CD4-positive, alpha-beta T cell (primary cell): ENCODE measurements at regions not wholly inside any gene's neighbourhood (a gene's known extent, or its start where the extent isn't known, plus 50 kb on each side); places are given as distances from the start of the nearest gene placed in this dataset.

Source experiments
- ATAC-seq: fragments of 200-7000 bp; cut with Tn5 transposase; one replicate; pipeline ENCODE4 v1.10.0; 2022; ENCODE audit warnings: mild to moderate bottlenecking; ENCODE audit not compliant: poor library complexity
- CTCF ChIA-PET: fragments of 350-600 bp; sonication (Branson Sonifier 250); formaldehyde crosslinking; loops from one replicate; lab custom pipeline; 2021; ENCODE audit warnings: antibody characterized with exemption, inconsistent platforms; lab: Charles Lee
- POLR2A ChIA-PET: fragments of 350-600 bp; sonication (Branson Sonifier 250); formaldehyde crosslinking; loops from one replicate; lab custom pipeline; 2021; ENCODE audit warnings: antibody characterized with exemption, inconsistent platforms; lab: Charles Lee
- DNase-seq, 14 experiments: peaks; one replicate each; pipeline ENCODE4 v3.0.0-alpha.2; 2013 to 2020; ENCODE audit warnings: mixed read lengths in 2 of 14
- H3K27ac ChIP-seq, 2 donors: one replicate each; pipeline versions ENCODE4 v1.5.1 to v1.7.0; 2013; ENCODE audit warnings: low read length in 2 of 2, low read depth in 1 of 2, mild to moderate bottlenecking in 1 of 2
- H3K27me3 ChIP-seq, 2 experiments: 1 replicate in 1 of 2; 2 replicates in 1 of 2; pipeline versions ENCODE4 v1.6.1 to v1.7.0; 2013; ENCODE audit warnings: low read length in 2 of 2, control low read depth in 1 of 2, mild to moderate bottlenecking in 1 of 2, moderate library complexity in 1 of 2; ENCODE audit not compliant: insufficient read depth in 2 of 2, control insufficient read depth in 1 of 2
- H3K36me3 ChIP-seq: one replicate; pipeline ENCODE4 v1.6.1; 2013; ENCODE audit warnings: low read length, control low read depth; ENCODE audit not compliant: insufficient read depth
- H3K4me1 ChIP-seq: one replicate; pipeline ENCODE4 v1.6.1; 2013; ENCODE audit warnings: low read length, control low read depth; ENCODE audit not compliant: insufficient read depth
- H3K4me3 ChIP-seq: one replicate; pipeline ENCODE4 v1.5.1; 2013; ENCODE audit warnings: mild to moderate bottlenecking, low read length, moderate library complexity
- H3K9me3 ChIP-seq, 2 experiments: 1 replicate in 1 of 2; 2 replicates in 1 of 2; pipeline versions ENCODE4 v1.6.1 to v1.7.0; 2013; ENCODE audit warnings: low read length in 2 of 2, mild to moderate bottlenecking in 2 of 2, control low read depth in 1 of 2, moderate library complexity in 1 of 2; ENCODE audit not compliant: control insufficient read depth in 1 of 2, insufficient read depth in 1 of 2
- H3K27ac Mint-ChIP-seq: one replicate; pipeline ENCODE4 v1.8.0; 2020; ENCODE audit warnings: mixed read lengths
- H3K27me3 Mint-ChIP-seq: one replicate; pipeline ENCODE4 v1.8.0; 2021; ENCODE audit warnings: mixed read lengths
- H3K36me3 Mint-ChIP-seq: one replicate; pipeline ENCODE4 v1.8.0; 2021; ENCODE audit warnings: low read depth, mixed read lengths
- H3K4me1 Mint-ChIP-seq: one replicate; pipeline ENCODE4 v1.8.0; 2021; ENCODE audit warnings: low read depth, mixed read lengths
- H3K4me3 Mint-ChIP-seq: one replicate; pipeline ENCODE4 v1.8.0; 2020; ENCODE audit warnings: mild to moderate bottlenecking, mixed read lengths
- H3K9me3 Mint-ChIP-seq: one replicate; pipeline ENCODE4 v1.8.0; 2020; ENCODE audit warnings: mixed read lengths
- CTCF ChIP-seq: fragments of 200-600 bp; IDR thresholded peaks from one replicate; pipeline ENCODE4 v1.8.0; 2022; ENCODE audit warnings: antibody characterized with exemption, mild to moderate bottlenecking
- intact Hi-C, 2 experiments: fragments of 100-400 bp; cut with DNase I in 1 of 2; cut with micrococcal nuclease in 1 of 2; formaldehyde crosslinking; loops; one replicate each; pipeline versions ENCODE4 v1.15.1 to v1.9.0; 2023 to 2025; cut with DNase I, micrococcal nuclease

- Mint-ChIP-seq H3K4me3 (no peak overlapping the region), H3K36me3 (no peaks in the 10 kb centered on the region), H3K4me1 (no peaks in the 10 kb centered on the region), H3K9me3 (no peaks in the 10 kb centered on the region), H3K27me3 (no peaks in the 10 kb centered on the region), H3K27ac (no peak overlapping the region)
- intact Hi-C loops: loop anchor here in 1 of 2 experiments (2.0 kb wide), 1 partner anchor 61 kb away; no protein-coding TSS in a partner anchor
- CTCF ChIA-PET: no interaction called here
- Histone ChIP-seq H3K4me3 (no peak overlapping the region), H3K27ac (no peak overlapping the region), H3K27me3 (no peaks in the 10 kb centered on the region), H3K4me1 (no peaks in the 10 kb centered on the region), H3K36me3 (no peaks in the 10 kb centered on the region), H3K9me3 (no peaks in the 10 kb centered on the region)
- POLR2A ChIA-PET: no interaction called here
- ATAC-seq: no peak
- no peak for TF ChIP-seq CTCF
- no peak for DNase-seq
Observed at GRCh38 chr5:136525597-136525996, 160.3 kb upstream of the TRPC7 start.

GRCh38 chr5:136522217-136522956 lies 157.0 kb upstream of the TRPC7 start:
- Mint-ChIP-seq H3K36me3 (no peaks in the 10 kb centered on the region), H3K27me3 (no peaks in the 10 kb centered on the region), H3K9me3 (no peaks in the 10 kb centered on the region), H3K4me1 (no peaks in the 10 kb centered on the region), H3K27ac (no peak overlapping the region), H3K4me3 (no peak overlapping the region)
- H3K4me1 ChIP-seq: no peaks in the 10 kb centered on the region
- no peaks in the 10 kb centered on the region for H3K9me3 ChIP-seq
- H3K27ac ChIP-seq: no peak overlapping the region
- H3K36me3 ChIP-seq: no peaks in the 10 kb centered on the region
- intact Hi-C loops: no loop called here
- ATAC-seq (no peak), DNase-seq (no peak)
- no peak for TF ChIP-seq CTCF
- H3K4me3 ChIP-seq: no peak overlapping the region
- ChIA-PET POLR2A (no interaction called here), CTCF (no interaction called here)
- H3K27me3 ChIP-seq: no peaks in the 10 kb centered on the region

GRCh38 chr5:136521696-136522095 lies 156.4 kb upstream of the TRPC7 start:
- Mint-ChIP-seq H3K4me1 (no peaks in the 10 kb centered on the region), H3K9me3 (no peaks in the 10 kb centered on the region), H3K36me3 (no peaks in the 10 kb centered on the region), H3K27ac (no peak overlapping the region), H3K4me3 (no peak overlapping the region), H3K27me3 (no peaks in the 10 kb centered on the region)
- no peaks in the 10 kb centered on the region for H3K4me1 ChIP-seq
- no peaks in the 10 kb centered on the region for H3K36me3 ChIP-seq
- H3K27ac ChIP-seq: no peak overlapping the region
- no peak for DNase-seq
- ChIA-PET POLR2A (no interaction called here), CTCF (no interaction called here)
- H3K27me3 ChIP-seq: no peaks in the 10 kb centered on the region
- H3K4me3 ChIP-seq: no peak overlapping the region
- no peak for TF ChIP-seq CTCF
- ATAC-seq: no peak
- intact Hi-C loops: no loop called here
- no peaks in the 10 kb centered on the region for H3K9me3 ChIP-seq
